ENCODE measurements at regions not wholly inside any gene's neighbourhood (a gene's known extent, or its start where the extent isn't known, plus 50 kb on each side); places are given as distances from the start of the nearest gene placed in this dataset.

GRCh38 chr3:178318340-178318739 is 217.9 kb upstream of the KCNMB2 start:
- TF ChIP-seq CTCF (IDR thresholded peaks at IDR 0.05; ENCODE audit: low read depth, low read length) = no peak
- no peak for TF ChIP-seq MAX (IDR thresholded peaks at IDR 0.05; ENCODE audit: low read depth, low read length)
- TF ChIP-seq POLR2A (IDR thresholded peaks at IDR 0.05; ENCODE audit: extremely low read depth, insufficient read length) = no peak
- TF ChIP-seq MYC (IDR thresholded peaks at IDR 0.05; ENCODE audit: low read depth, low read length) = no peak
